GM12878 (cell line): ENCODE measurements at regions not wholly inside any gene's neighbourhood (a gene's known extent, or its start where the extent isn't known, plus 50 kb on each side); places are given as distances from the start of the nearest gene placed in this dataset. TPM values are rescaled to one million over a fixed set of nuclear protein-coding genes. Genes with fewer than 3 reads are reported as not detected.

ENCODE experiments used
- microRNA-seq: library from miRNA; unstranded; fragments of <30 nt; microRNA quantifications from one replicate; pipeline ENCODE4, GENCODE V29; 2018
- small RNA-seq: library from RNA; depleted of rRNA; stranded (forward); fragments of <200 nt; gene quantifications from one replicate; pipeline ENCODE3, GENCODE V24; 2014

Small RNA genes in the stretch of these regions (microRNA-seq; reads per million reads assigned to microRNA genes)
- not detected for gene MIR4278

Small RNA genes in the stretch of these regions (small RNA-seq; reads per million reads assigned to genes)
- not detected for gene RF00017
- not detected for gene RNA5SP176
